GM20000 (cell line): ENCODE measurements at regions not wholly inside any gene's neighbourhood (a gene's known extent, or its start where the extent isn't known, plus 50 kb on each side); places are given as distances from the start of the nearest gene placed in this dataset.

Source experiments
- DNase-seq: peaks from one replicate; pipeline ENCODE4 v3.0.0; 2012; ENCODE audit warnings: low spot score
- CTCF ChIP-seq: IDR thresholded peaks from 2 replicates; pipeline ENCODE4 v1.5.1; 2012; ENCODE audit warnings: mild to moderate bottlenecking, control low read depth; ENCODE audit errors: extremely low read depth, missing control alignments

- no peak for TF ChIP-seq CTCF
- DNase-seq = no peak
Measured at GRCh38 chr2:220782609-220783113, 789.4 kb downstream of the EPHA4 start.

GRCh38 chr2:220783671-220784070 is 788.4 kb downstream of the EPHA4 start:
- no peak for DNase-seq
- TF ChIP-seq CTCF = no peak

- no peak for DNase-seq
- no peak for TF ChIP-seq CTCF
Measured at GRCh38 chr2:220785178-220785577, 786.9 kb downstream of the EPHA4 start.

GRCh38 chr2:220786216-220786615 is 785.9 kb downstream of the EPHA4 start:
- no peak for DNase-seq
- TF ChIP-seq CTCF = no peak

- DNase-seq = no peak
- no peak for TF ChIP-seq CTCF
Measured at GRCh38 chr2:220787251-220787650, 784.9 kb downstream of the EPHA4 start.

- no peak for DNase-seq
- no peak for TF ChIP-seq CTCF
Measured at GRCh38 chr2:220789961-220790360, 782.1 kb downstream of the EPHA4 start.

- TF ChIP-seq CTCF = no peak
- DNase-seq = no peak
Measured at GRCh38 chr2:220795705-220796104, 776.4 kb downstream of the EPHA4 start.
